Mesenchymal stem cell (in vitro differentiated cells and primary cell): ENCODE measurements at regions not wholly inside any gene's neighbourhood (a gene's known extent, or its start where the extent isn't known, plus 50 kb on each side); places are given as distances from the start of the nearest gene placed in this dataset.
"Not testable (repeated sequence)": the region's sequence is repeated elsewhere in the genome, so short reads cannot be mapped to it uniquely, and the experiment has no call there.

ENCODE experiments used
- DNase-seq: peaks from one replicate; pipeline ENCODE4 v3.0.0-alpha.2; 2013
- H2AFZ ChIP-seq: one replicate; pipeline ENCODE4 v1.6.1; 2013; ENCODE audit warnings: low read depth, mild to moderate bottlenecking, control low read depth, inconsistent platforms, low read length, moderate library complexity
- H2AK5ac ChIP-seq: 2 replicates; pipeline ENCODE4 v1.6.1; 2013; ENCODE audit warnings: low read length, moderate library complexity, mild to moderate bottlenecking, inconsistent platforms; ENCODE audit not compliant: severe bottlenecking
- H2BK120ac ChIP-seq: one replicate; pipeline ENCODE4 v1.6.1; 2013; ENCODE audit warnings: low read depth, mild to moderate bottlenecking, inconsistent platforms, low read length, moderate library complexity
- H2BK12ac ChIP-seq, 2 experiments: one replicate each; pipeline ENCODE4 v1.6.1; 2013; ENCODE audit warnings: inconsistent platforms in 2 of 2, low read length in 2 of 2, mild to moderate bottlenecking in 2 of 2, moderate library complexity in 2 of 2, control low read depth in 1 of 2
- H2BK15ac ChIP-seq: one replicate; pipeline ENCODE4 v1.6.1; 2013; ENCODE audit warnings: mild to moderate bottlenecking, low read depth, inconsistent platforms; ENCODE audit not compliant: poor library complexity, severe bottlenecking
- H2BK5ac ChIP-seq: 2 replicates; pipeline ENCODE4 v1.6.1; 2013; ENCODE audit warnings: low read depth, mild to moderate bottlenecking, low read length, control low read depth, inconsistent platforms; ENCODE audit not compliant: poor library complexity, severe bottlenecking
- H3K14ac ChIP-seq, 2 experiments: one replicate each; pipeline ENCODE4 v1.6.1; 2013; ENCODE audit warnings: inconsistent platforms in 2 of 2, low read length in 2 of 2, control low read depth in 1 of 2, mild to moderate bottlenecking in 1 of 2, moderate library complexity in 1 of 2
- H3K18ac ChIP-seq, 2 experiments: one replicate each; pipeline ENCODE4 v1.6.1; 2013; ENCODE audit warnings: inconsistent platforms in 2 of 2, low read length in 2 of 2, control low read depth in 1 of 2, low read depth in 1 of 2, mild to moderate bottlenecking in 1 of 2
- H3K23ac ChIP-seq, 2 experiments: one replicate each; pipeline ENCODE4 v1.6.1; 2013; ENCODE audit warnings: inconsistent platforms in 2 of 2, low read length in 2 of 2, mild to moderate bottlenecking in 2 of 2, moderate library complexity in 2 of 2, control low read depth in 1 of 2
- H3K27ac ChIP-seq: 2 replicates; pipeline ENCODE4 v1.5.1; 2013; ENCODE audit warnings: mild to moderate bottlenecking, moderate library complexity, low read length, control low read depth, inconsistent platforms; ENCODE audit not compliant: poor library complexity, severe bottlenecking
- H3K27me3 ChIP-seq, 2 experiments: 2 replicates each; pipeline versions ENCODE4 v1.6.1 to v1.7.0; 2013; ENCODE audit warnings: low read length in 2 of 2, mild to moderate bottlenecking in 2 of 2, moderate library complexity in 2 of 2, control low read depth in 1 of 2, inconsistent platforms in 1 of 2; ENCODE audit not compliant: control insufficient read depth in 1 of 2, insufficient read depth in 1 of 2
- H3K36me3 ChIP-seq, 2 experiments: 2 replicates each; pipeline versions ENCODE4 v1.6.1 to v1.7.0; 2013; ENCODE audit warnings: low read length in 2 of 2, control low read depth in 1 of 2, inconsistent platforms in 1 of 2, low read depth in 1 of 2, mild to moderate bottlenecking in 1 of 2; ENCODE audit not compliant: insufficient read depth in 2 of 2, control insufficient read depth in 1 of 2
- H3K4ac ChIP-seq, 2 experiments: one replicate each; pipeline ENCODE4 v1.6.1; 2013; ENCODE audit warnings: inconsistent platforms in 2 of 2, low read length in 2 of 2, mild to moderate bottlenecking in 2 of 2, moderate library complexity in 2 of 2, control low read depth in 1 of 2, low read depth in 1 of 2
- H3K4me1 ChIP-seq: 2 replicates; pipeline ENCODE4 v1.6.1; 2013; ENCODE audit warnings: low read depth, low read length, control low read depth; ENCODE audit not compliant: control insufficient read depth, insufficient read depth
- H3K4me2 ChIP-seq: 2 replicates; pipeline ENCODE4 v1.6.1; 2013; ENCODE audit warnings: low read length, mild to moderate bottlenecking, inconsistent platforms; ENCODE audit not compliant: poor library complexity, severe bottlenecking
- H3K4me3 ChIP-seq, 2 experiments: 2 replicates each; pipeline versions ENCODE4 v1.5.1 to v1.7.0; 2013; ENCODE audit warnings: low read length in 2 of 2, mild to moderate bottlenecking in 2 of 2, control low read depth in 1 of 2, low read depth in 1 of 2; ENCODE audit not compliant: insufficient read depth in 1 of 2
- H3K79me1 ChIP-seq: replicated peaks from 2 replicates; pipeline ENCODE4 v1.6.1; 2013; ENCODE audit warnings: mild to moderate bottlenecking, control low read depth, low read length, inconsistent platforms; ENCODE audit not compliant: poor library complexity, severe bottlenecking
- H3K9ac ChIP-seq: 2 replicates; pipeline ENCODE4 v1.7.0; 2013; ENCODE audit warnings: mild to moderate bottlenecking, low read length, moderate library complexity
- H3K9me3 ChIP-seq: 2 replicates; pipeline ENCODE4 v1.7.0; 2013; ENCODE audit warnings: mild to moderate bottlenecking, low read length; ENCODE audit not compliant: control insufficient read depth
- H4K8ac ChIP-seq: one replicate; pipeline ENCODE4 v1.6.1; 2013; ENCODE audit warnings: inconsistent platforms, mild to moderate bottlenecking, low read length, moderate library complexity
- H4K91ac ChIP-seq: one replicate; pipeline ENCODE4 v1.6.1; 2013; ENCODE audit warnings: mild to moderate bottlenecking, low read length, inconsistent platforms
- WGBS: methylation state at CpG from one replicate; pipeline ENCODE4 v1.1.7; 2013; ENCODE audit warnings: mixed read lengths; 5-methylcytosine and 5-hydroxymethylcytosine counted together

DNA sequence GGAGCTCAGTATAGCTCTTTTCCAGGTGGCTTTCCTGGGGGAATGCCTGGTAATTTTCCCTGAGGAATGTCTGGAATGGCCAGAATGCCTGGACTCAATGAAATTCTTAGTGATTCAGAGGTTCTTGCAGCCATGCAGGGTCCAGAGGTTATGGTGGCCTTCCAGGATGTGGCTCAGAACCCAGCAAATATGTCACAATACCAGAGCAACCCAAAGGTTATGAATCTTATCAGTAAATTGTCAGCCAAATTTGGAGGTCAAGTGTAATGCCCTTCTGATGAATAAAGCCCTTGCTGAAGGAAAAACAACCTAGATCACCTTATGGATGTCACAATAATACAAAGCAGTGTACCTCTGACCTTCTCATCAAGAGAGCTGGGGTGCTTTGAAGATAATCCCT lies 100.3 kb downstream of the TMEM167A start:
- not testable (repeated sequence) for H3K4me2 ChIP-seq, H3K27ac ChIP-seq, H3K4ac ChIP-seq, DNase-seq, H3K27me3 ChIP-seq, H3K23ac ChIP-seq, H3K9ac ChIP-seq, H3K36me3 ChIP-seq, H2BK12ac ChIP-seq, H2AK5ac ChIP-seq, H4K91ac ChIP-seq, H4K8ac ChIP-seq, H3K79me1 ChIP-seq, H2AFZ ChIP-seq, H2BK120ac ChIP-seq, H2BK5ac ChIP-seq, H3K14ac ChIP-seq, H2BK15ac ChIP-seq, H3K4me3 ChIP-seq, H3K18ac ChIP-seq, H3K4me1 ChIP-seq
- H3K9me3 ChIP-seq: peaks cover 16% of the 10 kb centered on the region

DNA sequence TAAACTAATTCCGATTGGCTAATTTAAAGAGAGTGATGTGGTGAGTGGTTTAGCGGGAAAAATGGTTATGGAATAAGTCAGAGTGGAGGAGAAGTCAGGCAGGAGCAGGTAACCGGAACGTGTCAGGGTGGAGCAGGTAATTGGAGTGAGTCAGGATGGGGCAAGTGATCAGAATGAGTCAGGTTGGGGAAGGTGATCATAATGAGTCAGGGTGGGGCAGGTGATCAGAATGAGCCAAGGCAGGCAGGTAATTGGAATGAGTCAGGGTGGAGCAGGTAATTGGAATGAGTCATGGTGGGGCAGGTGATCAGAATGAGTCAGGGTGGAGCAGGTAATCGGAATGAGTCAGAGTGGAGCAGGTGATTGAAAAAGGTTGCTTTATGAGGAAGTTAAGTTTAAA lies 101.4 kb downstream of the TMEM167A start:
- H2BK120ac ChIP-seq: no peak overlapping the region

DNA sequence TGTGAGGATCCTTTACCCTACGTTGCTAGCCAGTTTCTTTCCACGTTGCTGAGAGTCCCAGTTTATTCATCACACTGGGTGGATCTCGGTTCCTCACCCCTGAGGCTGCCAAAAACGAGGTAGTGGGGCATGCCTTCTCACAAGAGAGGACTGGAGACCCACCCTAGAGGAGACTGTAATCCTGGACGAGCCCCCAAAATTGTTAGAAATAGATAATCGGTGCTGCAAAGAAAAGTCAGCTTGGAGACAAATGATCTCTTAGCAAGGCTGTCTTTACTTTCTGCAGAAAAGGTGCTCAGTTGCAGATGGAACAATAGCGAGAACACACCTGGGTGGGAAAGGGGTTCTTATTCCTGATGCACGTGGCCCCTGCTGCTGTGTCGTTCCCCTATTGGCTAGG lies 101.8 kb downstream of the TMEM167A start:
- no peak overlapping the region for H3K4me3 ChIP-seq
- H3K4me2 ChIP-seq: no peak overlapping the region
- no peak overlapping the region for H2BK5ac ChIP-seq
- no peak overlapping the region for H3K27ac ChIP-seq
- H4K8ac ChIP-seq: no peak overlapping the region
- H3K4ac ChIP-seq: no peak overlapping the region
- H2AFZ ChIP-seq: no peak overlapping the region
- H2AK5ac ChIP-seq: no peak overlapping the region
- peaks cover 16% of the 10 kb centered on the region for H3K9me3 ChIP-seq
- no peaks in the 10 kb centered on the region for H3K36me3 ChIP-seq
- no peak overlapping the region for H3K18ac ChIP-seq
- no peaks in the 10 kb centered on the region for H3K27me3 ChIP-seq
- 80% methylated on average over 9 of the region's 9 CpGs for WGBS
- no peaks in the 10 kb centered on the region for H3K79me1 ChIP-seq
- no peak overlapping the region for H2BK12ac ChIP-seq
- H3K14ac ChIP-seq: no peak overlapping the region
- no peaks in the 10 kb centered on the region for H3K4me1 ChIP-seq
- H3K23ac ChIP-seq: no peak overlapping the region
- no peak overlapping the region for H4K91ac ChIP-seq
- H3K9ac ChIP-seq: no peak overlapping the region
- H2BK120ac ChIP-seq: no peak overlapping the region
- DNase-seq: no peak
- no peak overlapping the region for H2BK15ac ChIP-seq

More for the DNA sequence above, 101.4 kb downstream of the TMEM167A start:
- H2BK15ac ChIP-seq: no peak overlapping the region
- no peak overlapping the region for H3K18ac ChIP-seq
- no peak overlapping the region for H4K91ac ChIP-seq
- H3K4me2 ChIP-seq: no peak overlapping the region
- H3K14ac ChIP-seq: no peak overlapping the region
- H4K8ac ChIP-seq: no peak overlapping the region
- DNase-seq: no peak
- H3K79me1 ChIP-seq: no peaks in the 10 kb centered on the region
- 93% methylated on average over 5 of the region's 5 CpGs for WGBS
- no peak overlapping the region for H3K27ac ChIP-seq
- no peaks in the 10 kb centered on the region for H3K36me3 ChIP-seq
- no peak overlapping the region for H3K4me3 ChIP-seq
- H2BK5ac ChIP-seq: no peak overlapping the region
- H3K9me3 ChIP-seq: peaks cover 16% of the 10 kb centered on the region
- H2AK5ac ChIP-seq: no peak overlapping the region
- H3K23ac ChIP-seq: no peak overlapping the region
- H3K4ac ChIP-seq: no peak overlapping the region
- H3K27me3 ChIP-seq: no peaks in the 10 kb centered on the region
- no peak overlapping the region for H2BK12ac ChIP-seq
- no peak overlapping the region for H2AFZ ChIP-seq
- H3K4me1 ChIP-seq: no peaks in the 10 kb centered on the region
- no peak overlapping the region for H3K9ac ChIP-seq

DNA sequence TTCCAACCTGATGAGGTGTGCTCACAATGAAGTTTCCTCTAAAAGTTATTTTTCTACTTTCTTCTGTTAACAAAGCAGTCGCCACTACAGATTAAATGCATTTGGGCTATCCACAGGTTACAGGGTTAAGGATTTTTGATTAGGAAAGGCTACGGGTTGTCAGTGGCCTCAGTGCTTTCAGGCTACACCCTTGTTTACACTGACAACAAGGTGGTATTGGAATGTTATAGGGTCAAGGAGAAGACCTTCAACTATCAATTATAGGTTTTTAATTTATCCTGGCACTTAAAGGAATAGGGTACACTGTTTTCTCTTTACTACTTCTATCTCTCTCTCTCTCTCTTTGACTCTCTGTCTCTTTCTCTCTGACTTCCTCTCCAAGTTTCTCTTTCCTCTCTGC lies 102.8 kb downstream of the TMEM167A start:
- not testable (repeated sequence) for DNase-seq, H2BK15ac ChIP-seq, H3K4ac ChIP-seq, H2BK5ac ChIP-seq, H4K91ac ChIP-seq, H3K4me3 ChIP-seq, H2AFZ ChIP-seq, H2BK12ac ChIP-seq, H3K79me1 ChIP-seq, H2BK120ac ChIP-seq, H2AK5ac ChIP-seq, H3K36me3 ChIP-seq, H3K18ac ChIP-seq, H3K9ac ChIP-seq, H3K4me1 ChIP-seq, H3K23ac ChIP-seq, H3K27ac ChIP-seq, H3K4me2 ChIP-seq, H3K14ac ChIP-seq, H3K27me3 ChIP-seq, H4K8ac ChIP-seq
- WGBS: 86% methylated on average over 1 of the region's 2 CpGs
- H3K9me3 ChIP-seq: peaks cover 16% of the 10 kb centered on the region
